ENCODE measurements at regions not wholly inside any gene's neighbourhood (a gene's known extent, or its start where the extent isn't known, plus 50 kb on each side); places are given as distances from the start of the nearest gene placed in this dataset.
"Not testable (repeated sequence)": the region's sequence is repeated elsewhere in the genome, so short reads cannot be mapped to it uniquely, and the experiment has no call there.

DNA sequence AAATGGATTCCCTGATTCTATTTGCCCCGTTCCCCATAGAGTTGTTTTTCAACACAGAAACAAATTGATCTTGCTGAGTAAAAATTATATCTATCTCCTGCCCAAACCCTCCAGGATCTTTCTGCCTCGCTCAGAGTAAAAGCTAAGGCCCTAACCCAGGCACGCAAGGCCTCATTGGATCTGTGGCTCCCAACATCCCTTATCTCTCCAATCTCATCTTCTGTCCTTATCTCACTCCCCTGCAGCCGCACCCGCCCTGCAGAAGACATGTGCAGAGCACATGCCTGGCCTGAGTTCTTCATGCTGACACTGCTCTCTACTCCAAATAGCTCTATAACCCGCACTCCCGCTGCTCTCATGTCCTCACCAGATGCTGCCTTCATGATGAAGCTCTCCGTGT lies 543.8 kb upstream of the ZFP42 start:
- DNase-seq, result no peak

DNA sequence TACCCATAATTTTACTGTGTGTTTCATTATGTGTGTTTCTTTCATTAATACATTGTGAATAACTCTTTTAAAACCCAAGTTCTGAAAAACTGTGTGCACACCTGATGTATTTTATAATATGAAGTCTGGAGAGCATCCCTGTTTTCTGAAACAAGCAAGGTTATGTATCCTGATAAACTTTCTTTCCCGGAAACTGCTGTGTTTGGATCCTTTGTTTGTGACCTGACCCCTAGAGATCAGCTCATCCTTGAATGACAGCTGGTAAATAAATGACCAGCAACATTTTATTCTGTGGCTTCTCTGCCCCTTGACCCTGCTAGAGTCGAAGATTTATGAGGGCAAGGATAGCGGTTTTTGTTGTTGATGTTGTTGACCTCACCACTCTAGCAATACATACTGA lies 535.6 kb upstream of the ZFP42 start:
- DNase-seq, result no peak

DNA sequence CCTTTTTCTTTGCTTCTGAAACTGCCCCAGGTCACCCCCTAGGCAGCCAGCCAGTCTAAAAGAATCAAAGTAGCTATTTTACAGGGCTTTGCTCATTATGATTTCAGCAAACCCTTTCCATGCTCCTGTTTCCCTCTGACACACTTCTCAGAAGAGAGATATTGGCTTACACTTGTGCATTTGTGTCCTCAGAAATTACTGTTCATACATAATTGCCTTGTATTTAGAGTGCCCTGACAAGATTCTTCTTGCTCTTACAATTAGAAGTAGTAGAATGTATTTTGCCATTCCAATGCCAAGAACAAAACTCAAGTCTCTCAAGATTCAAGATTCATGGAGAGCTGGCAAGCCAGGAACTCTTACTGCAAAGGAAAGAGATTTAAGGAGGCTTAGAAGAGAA lies 531.0 kb upstream of the ZFP42 start:
- DNase-seq, result no peak

DNA sequence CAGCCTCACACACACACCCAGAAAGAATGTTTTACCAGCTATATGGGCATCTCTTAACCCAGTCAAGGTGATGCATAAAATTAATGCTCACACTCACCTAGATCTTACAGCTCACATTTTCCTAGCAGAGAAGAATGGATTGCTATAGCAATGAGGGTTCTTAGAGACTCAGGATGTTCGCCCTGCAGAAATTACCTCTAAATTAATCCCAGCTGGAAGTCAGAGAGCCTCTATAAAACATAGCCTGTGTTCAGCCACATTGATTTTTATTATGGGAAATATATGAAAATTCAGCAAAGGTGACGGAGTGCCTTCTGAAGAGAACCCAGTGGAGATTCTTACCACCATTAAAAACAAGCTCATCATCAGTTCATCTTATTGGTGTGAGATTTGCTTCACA lies 528.3 kb upstream of the ZFP42 start:
- DNase-seq, result no peak

DNA sequence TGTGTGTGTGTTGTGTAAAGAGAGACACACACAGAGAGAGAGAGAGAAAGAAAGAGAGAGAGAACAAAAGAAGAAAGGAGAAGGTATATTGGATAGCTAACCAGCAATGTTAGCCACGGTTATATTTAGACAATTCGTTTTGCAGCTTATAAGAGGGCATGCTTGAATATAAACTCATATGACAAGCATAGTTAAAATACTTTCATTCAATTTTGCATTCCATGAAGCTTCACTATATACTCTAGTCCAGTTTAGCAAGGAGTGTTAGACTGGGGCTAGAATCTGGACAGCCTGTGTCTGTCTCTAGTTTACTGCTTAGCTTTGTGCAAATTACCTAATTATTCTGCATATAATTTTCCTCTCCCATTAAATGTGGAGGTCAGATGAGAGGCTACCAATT lies 525.9 kb upstream of the ZFP42 start:
- DNase-seq, result no peak

DNA sequence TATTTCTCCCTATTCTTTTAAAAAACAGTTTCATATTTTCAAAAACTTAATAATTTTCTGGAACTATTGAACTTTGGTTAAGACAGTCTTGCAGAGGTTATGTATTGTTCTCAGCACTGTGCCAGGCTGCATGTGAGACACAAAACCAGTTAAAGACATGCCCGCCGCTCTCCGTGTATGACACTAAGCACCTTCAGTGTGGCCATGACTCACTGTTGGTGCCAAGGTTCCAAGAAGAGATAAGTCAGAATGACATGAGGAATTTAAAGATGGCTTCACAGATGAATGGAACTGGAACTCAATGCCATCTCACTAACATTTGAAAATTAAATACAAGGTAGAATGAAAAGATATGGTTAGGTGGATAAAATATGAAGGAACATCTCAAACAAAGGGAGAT lies 525.5 kb upstream of the ZFP42 start:
- DNase-seq, result no peak

DNA sequence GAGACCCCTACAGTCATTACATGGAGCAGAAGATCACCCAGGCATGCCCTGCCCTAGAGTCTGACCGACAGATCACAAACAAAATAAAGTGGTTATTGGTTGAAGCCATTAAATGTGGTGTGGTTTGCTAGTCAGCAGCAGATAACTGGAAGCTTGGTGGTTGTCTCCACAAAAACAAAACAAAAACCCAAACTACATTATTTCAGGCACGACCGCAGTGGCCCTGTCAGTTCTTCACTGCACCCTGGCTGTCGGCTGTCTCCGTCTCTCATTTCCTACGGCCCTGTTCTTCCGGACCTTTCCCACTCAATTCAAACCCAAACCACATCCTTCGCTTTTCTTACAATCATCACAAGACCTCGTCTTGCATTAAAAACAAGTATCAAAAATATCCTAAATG lies 521.3 kb upstream of the ZFP42 start:
- no peak for DNase-seq

DNA sequence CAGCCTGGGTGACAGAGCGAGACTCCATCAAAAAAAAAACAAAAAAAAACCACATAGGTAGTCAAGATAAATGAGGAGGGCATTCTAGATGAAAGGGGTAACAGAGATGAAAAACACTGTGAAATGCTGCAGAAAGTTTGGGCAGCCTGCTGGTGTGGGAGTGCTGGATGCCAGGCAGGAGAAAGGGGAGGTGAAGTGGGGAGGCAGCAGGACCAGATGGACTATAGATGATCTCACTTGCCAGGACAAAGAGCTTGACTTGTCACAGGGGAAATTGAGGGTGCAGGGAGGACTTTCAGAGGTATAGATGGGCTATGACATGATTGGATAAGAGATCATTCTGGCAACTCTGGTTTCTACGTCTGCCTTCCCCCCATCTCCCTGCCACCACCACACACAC lies 519.7 kb upstream of the ZFP42 start:
- no peak for DNase-seq

DNA sequence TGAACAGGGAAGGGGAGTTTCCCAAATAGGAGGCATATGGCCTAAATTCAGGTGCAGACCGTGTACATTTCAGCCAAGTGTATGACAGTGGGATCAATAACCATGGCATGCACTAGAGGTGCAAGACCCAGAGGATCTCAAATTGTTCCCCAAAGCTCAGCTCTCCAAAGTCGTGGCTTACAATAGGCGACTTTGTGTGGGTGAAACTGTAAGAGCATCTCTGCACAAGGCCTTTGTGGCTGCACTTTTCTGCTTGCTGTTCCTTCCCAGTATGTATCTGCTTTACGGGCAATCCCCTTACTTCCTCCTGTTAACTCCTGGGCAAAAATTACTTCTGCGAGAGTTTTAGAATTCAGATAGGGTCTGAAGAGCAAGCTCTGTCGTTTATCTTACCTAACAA lies 518.3 kb upstream of the ZFP42 start:
- DNase-seq, result no peak

DNA sequence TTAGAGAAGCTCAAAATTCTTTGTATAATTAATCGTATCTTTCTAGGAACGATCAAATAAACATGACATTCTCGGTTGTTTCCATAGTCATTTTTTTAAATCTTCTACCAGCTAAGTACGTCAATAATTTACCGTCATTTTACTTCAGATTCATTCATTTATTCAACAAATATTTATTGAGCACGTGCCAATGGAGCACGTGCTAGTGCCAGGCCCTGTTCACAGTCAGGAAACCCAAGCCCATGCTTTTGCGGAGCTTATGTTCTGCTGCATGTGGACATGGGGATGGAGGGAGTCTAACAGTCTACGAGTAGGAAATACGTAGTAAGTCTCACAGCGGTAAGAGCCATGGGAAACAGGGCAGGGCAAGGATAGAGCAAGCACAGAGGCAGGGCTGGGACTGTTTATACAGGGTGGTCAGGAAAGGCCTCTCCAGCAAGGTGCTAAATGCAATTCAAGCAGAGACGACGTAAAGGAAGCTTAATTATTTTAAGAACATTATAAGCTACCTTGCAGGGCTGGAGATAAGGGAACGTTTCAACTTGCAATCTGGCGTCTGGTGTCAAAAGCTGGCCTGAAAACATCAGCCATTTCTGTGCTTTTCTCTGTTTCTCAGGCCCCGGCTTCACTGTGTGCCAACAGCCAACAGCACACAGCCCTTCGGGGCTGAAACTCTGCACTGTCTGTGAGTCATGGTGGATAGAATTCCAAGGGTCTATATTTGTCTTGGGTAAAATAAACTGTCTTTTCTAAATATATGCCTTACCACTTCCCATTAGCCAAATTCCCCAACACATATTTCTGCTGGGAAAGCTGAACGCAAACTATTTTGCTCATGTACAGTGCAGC lies 517.1 kb upstream of the ZFP42 start:
- DNase-seq, result no peak

DNA sequence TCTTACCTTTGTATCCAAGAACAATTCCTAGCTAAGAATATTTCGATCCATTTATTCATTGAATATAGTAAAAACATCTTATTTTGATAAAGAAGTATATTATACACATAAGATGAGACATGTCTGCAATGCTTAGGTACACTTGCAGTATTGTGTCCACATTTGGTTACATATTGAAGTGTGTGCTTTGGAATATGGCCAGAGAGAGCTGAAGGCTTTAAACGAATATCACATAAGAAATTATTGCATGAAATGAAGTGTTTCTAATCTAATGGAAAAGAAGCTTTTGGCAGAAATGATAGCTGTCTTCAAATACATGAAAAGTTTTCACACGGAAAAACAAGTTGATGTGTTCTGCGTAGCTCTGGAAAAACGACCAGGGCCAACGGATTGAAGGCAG lies 516.1 kb upstream of the ZFP42 start:
- DNase-seq, result no peak

DNA sequence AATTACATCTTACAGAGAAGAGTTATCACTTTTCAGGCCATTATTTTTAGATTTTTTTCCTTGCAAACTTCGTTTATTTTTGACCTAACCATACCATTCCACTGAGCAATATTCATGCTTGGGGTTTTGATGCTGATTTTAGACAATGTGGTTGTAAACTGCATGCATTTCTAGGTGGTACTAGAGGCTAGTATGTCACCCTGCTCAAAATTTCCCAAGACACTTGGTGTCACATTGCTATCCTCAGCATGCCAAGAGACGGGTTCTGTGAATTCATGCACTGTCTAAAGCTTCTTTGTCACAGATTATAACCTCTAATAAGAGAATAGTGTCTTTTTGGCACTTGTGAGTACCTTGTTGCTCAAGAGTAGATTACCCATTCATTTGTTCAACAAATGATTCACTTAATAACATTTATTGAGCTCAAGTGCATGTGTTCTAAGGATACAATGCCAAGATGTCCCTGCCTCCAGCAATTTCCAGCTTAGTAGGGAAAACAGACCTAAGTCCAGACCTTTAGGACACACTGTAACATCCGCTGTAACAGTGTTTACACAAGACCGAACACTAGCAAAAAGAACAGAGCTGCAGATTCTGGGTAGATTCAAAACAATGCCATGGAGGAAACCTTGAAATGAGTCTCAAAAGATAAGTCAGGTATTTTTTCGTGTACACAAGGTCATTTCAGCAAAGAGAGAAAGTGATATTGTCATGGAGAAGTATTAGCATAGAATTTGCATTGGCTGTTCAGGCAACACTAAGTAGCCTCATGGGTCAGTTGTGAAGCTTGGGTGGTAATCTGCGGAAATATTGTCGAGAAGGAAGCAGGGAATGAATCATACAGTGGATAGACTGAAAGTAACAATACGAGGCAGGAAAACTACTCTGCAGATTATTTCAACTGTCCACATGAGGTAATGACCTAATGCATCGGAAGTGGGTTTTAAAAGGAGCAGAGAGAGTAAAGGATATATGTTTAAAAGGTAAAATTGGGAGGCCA lies 515.1 kb upstream of the ZFP42 start:
- no peak for DNase-seq

DNA sequence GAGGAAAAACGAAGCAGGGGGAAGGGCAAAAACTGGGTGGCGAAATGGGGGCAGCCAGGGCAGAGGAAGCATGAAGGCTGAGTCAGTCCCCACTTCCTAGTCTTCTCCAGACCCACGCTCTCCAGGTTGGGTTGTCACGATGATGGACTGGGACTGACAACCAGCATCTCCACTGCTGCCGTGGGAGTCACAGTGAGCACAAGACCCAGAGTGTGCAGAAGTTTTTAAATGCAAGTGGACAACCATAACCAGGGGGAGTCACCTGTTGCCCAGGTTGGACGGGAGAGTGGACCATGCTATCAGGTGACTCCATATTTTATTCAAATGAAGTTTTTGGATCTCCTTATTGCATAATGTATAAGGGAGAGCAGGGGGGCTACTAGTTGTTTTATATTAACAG lies 511.4 kb upstream of the ZFP42 start:
- no peak for DNase-seq

DNA sequence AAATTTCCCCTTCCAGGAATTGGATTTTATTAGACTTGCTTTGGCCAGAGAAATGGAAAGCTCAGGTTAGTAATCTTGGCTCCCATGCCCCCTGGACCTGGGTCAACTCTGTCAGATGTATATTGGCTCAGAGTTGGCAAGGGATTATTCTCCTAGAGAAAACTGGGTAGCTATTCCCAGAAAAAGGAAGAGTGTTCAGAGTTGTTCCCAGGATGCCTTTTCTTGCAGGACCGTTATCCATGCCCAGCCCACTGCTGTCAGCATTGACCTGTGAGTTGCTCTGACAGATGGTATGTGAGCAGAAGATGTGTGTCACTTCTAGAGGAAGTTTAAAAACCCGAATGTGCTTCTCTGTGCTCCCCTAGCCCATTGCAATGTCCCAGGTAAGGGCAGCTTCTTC lies 509.9 kb upstream of the ZFP42 start:
- DNase-seq, result no peak

DNA sequence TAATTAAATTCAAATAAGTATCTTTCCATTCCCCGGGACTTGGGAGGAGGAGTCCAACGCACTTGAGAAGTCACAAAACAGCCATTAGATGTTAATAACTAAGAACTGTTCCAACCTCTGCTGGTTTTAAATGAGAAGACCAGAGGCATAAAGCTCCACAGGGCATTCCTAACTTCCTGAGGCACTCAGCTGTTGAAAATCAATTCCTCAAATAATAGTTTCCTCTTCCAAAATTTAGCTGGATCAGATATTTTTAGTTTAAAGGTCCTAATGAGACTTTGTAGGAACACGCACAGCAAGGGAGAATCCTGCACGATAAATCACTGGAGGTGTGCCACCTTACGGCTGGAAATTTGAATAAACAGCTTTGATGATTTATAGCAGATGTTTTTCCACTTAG lies 504.3 kb upstream of the ZFP42 start:
- DNase-seq, result no peak

DNA sequence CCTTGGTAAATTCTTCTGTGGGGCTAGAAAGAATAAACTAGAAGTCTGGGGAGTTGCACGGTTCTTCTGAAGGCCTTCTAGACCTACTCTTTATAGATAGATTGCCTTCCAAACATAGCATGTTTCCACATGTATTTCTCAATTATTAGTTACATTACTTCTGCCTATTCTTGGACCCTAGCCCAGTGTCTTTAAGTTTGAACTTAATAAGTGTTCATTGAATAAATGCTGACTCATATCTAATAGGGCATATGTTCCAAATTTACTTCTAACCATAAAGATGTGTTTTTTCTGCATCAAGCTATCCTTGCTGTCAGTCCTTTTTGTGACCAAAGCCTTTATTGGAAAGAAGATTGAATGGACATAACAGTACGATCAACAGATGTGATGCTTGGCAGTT lies 503.6 kb upstream of the ZFP42 start:
- no peak for DNase-seq

DNA sequence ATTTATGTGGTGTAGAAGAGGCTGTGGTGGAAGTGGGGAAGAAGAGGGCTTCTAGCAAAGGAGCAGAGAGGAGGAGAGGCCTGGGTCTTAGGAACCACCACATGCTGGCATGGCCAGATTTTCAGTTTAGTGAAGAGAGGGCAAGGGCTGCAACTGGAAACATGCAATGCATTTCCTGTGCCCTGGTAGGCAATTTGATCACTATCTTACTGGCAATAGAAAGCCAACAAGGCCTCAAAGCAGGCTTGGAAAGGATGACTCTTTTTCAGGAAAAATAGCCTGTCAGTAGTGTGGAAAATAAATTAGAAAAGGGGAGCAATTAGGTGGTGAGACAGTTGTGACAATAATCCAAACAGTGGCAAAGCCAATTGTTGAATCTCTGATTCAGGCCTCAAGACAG lies 501.9 kb upstream of the ZFP42 start:
- no peak for DNase-seq

DNA sequence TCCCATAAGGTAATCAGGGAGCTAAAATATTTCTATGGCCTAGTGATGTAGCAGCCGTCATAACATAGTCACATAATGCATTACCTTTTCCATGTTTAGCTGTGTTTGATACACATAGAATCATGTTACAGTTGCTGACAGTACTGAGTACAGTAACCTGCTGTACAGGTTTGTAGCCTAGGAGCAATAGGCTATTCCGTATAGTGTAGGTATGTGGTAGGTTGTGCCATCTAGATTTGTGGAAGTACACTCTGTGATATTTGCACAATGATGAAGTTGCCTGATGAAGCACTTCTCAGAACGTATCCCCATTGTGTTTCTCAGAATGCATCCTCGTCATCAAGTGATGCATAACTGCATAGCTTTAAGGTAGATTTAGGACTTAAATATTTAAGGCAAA lies 495.6 kb upstream of the ZFP42 start:
- DNase-seq, result no peak

DNA sequence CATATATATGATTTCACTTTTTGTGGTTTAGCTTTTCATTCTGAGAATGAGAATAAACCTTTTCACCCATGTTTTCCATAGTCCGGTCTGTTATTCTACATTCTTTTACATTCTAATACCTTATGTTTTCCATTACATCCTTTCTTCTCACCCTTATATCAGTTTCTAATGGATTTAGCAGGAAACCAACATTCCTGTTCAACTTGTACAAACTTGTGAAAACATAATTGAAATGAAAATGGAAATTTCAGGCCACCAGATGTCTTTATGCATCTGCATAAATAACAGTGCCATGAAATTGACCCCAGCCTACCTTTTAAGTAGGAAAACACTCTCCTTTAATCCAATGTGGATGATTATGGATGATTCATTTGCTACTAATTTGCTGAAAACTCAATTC lies 494.8 kb upstream of the ZFP42 start:
- DNase-seq, result no peak

DNA sequence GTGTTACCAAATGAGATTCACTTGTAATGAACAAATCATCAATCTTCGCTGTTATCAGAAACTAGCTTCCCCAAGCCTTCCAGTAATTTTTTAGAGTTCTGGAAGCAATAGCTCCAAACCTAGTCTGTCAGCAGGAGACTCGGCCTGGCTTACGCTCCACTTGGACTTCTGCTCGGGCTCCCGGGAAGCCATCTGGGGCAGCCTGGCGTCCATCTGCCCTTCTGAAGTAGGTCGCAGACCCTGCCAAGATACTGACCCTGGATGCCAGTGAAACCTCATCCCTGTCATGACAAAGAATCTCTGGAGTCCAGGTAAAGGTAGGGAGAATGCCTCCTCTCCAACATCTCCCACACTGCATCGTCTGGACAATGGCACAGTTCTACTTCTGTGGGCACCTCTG lies 493.8 kb upstream of the ZFP42 start:
- DNase-seq, result no peak

DNA sequence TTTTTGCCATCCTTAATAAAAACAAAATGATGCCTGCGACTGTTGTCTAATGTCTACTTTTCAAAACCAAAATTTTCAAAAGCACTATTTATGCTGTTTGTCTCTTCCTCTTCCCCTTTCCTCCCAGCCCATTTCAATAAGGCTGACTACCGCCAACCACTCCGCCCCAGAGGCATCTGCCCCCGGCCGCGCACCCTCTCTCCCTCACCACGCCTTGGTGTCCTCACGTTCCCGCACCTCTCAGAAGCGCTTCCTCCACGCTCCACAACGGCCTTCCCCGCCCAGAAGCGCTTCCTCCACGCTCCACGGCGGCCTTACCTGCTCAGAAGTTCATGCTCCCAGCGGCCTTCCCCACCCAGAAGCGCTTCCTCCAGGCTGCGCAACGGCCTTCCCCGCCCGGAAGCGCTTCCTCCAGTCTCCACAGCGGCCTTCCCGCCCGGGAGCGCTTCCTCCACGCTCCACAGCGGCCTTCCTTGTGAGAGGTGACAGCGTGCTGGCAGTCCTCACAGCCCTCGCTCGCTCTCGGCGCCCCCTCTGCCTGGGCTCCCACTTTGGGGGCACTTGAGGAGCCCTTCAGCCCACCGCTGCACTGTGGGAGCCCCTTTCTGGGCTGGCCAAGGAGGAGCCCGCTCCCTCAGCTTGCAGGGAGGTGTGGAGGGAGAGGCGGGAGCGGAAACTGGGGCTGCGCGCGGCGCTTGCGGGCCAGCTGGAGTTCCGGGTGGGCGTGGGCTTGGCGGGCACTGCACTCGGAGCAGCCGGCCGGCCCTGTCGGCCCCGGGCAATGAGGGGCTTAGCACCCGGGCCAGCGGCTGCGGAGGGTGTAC lies 490.4 kb upstream of the ZFP42 start:
- no peak for DNase-seq

DNA sequence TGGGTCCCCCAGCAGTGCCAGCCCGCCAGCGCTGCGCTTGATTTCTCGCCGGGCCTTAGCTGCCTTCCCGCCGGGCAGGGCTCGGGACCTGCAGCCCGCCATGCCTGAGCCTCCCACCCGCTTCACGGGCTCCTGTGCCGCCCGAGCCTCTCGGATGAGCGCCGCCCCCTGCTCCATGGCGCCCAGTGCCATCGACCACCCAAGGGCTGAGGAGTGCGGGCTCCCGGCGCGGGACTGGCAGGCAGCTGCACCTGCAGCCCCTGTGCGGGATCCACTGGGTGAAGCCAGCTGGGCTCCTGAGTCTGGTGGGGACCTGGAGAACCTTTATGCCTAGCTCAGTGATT lies 489.8 kb upstream of the ZFP42 start:
- DNase-seq, result not testable (repeated sequence)

DNA sequence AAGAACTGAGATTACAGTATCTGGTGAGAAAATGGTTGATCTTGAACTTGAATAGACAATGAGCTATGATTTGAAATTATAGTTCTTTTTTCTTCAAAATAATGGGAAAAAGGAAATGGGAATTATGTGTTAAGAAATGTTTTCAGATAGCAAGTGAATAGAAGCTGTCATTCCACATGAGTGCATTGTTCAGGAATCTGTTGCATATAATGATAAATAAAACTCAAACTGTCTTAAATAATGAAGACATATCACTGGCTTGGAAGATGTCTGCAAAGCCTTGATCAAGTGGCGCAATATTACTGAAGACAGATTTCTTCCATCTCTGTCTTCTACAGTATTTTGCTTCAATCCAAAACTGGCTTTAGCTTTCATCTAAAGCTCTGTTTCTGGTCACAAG lies 479.3 kb upstream of the ZFP42 start:
- DNase-seq, result no peak

Data from NCI-H748 treated with DMSO at 0.1 percent for 48 hours (cell line).